ENCODE measurements at regions not wholly inside any gene's neighbourhood (a gene's known extent, or its start where the extent isn't known, plus 50 kb on each side); places are given as distances from the start of the nearest gene placed in this dataset.

- no peak overlapping the region for H3K4me3 ChIP-seq
- no peaks in the 10 kb centered on the region for H3K9me3 ChIP-seq
- no peaks in the 10 kb centered on the region for H3K4me1 ChIP-seq (ENCODE audit: insufficient read depth)
- intact Hi-C loops (cut with DNase I), result no loop called here
- no peak for TF ChIP-seq POLR2A (IDR thresholded peaks at IDR 0.05)
- no peak for TF ChIP-seq EP300 (IDR thresholded peaks at IDR 0.05)
- no peak for TF ChIP-seq CTCF (IDR thresholded peaks at IDR 0.05)
- H3K27ac ChIP-seq, result no peak overlapping the region
- no peaks in the 10 kb centered on the region for H3K36me3 ChIP-seq
- H3K27me3 ChIP-seq, result no peaks in the 10 kb centered on the region
- 92 to 96% (median 94%) methylated on average over 5 of the region's 5 CpGs for WGBS, 3 donors
- DNase-seq, result no peak
Measured at GRCh38 chr7:81201188-81201587, 282.3 kb upstream of the SEMA3C start.

GRCh38 chr7:81198766-81199165, 279.9 kb upstream of the SEMA3C start:
- TF ChIP-seq POLR2A (IDR thresholded peaks at IDR 0.05), result no peak
- TF ChIP-seq EP300 (IDR thresholded peaks at IDR 0.05), result no peak
- TF ChIP-seq CTCF (IDR thresholded peaks at IDR 0.05), result no peak
- DNase-seq, result no peak
- Histone ChIP-seq H3K9me3 (no peaks in the 10 kb centered on the region), H3K27ac (no peak overlapping the region), H3K4me1 (ENCODE audit: insufficient read depth) (no peaks in the 10 kb centered on the region), H3K36me3 (no peaks in the 10 kb centered on the region), H3K27me3 (no peaks in the 10 kb centered on the region), H3K4me3 (no peak overlapping the region)
- intact Hi-C loops (cut with DNase I), result no loop called here
- 43 to 52% (median 43%) methylated on average over 1 of the region's 1 CpG for WGBS, 3 donors

- Histone ChIP-seq H3K36me3 (no peaks in the 10 kb centered on the region), H3K4me1 (ENCODE audit: insufficient read depth) (no peaks in the 10 kb centered on the region), H3K27me3 (no peaks in the 10 kb centered on the region), H3K4me3 (no peak overlapping the region), H3K9me3 (no peaks in the 10 kb centered on the region), H3K27ac (no peak overlapping the region)
- DNase-seq, result no peak
- intact Hi-C loops (cut with DNase I), result no loop called here
- TF ChIP-seq CTCF (IDR thresholded peaks at IDR 0.05) (no peak), EP300 (IDR thresholded peaks at IDR 0.05) (no peak), POLR2A (IDR thresholded peaks at IDR 0.05) (no peak)
- 90 to 91% (median 90%) methylated on average over 2 of the region's 2 CpGs for WGBS, 3 donors
Measured at GRCh38 chr7:81197266-81197665, 278.4 kb upstream of the SEMA3C start.

- Histone ChIP-seq H3K4me3 (no peak overlapping the region), H3K4me1 (ENCODE audit: insufficient read depth) (no peaks in the 10 kb centered on the region), H3K36me3 (no peaks in the 10 kb centered on the region), H3K9me3 (no peaks in the 10 kb centered on the region), H3K27me3 (no peaks in the 10 kb centered on the region), H3K27ac (no peak overlapping the region)
- no peak for DNase-seq
- intact Hi-C loops (cut with DNase I), result no loop called here
- WGBS, 3 donors, result 97 to 100% (median 98%) methylated on average over 1 of the region's 1 CpG
- TF ChIP-seq EP300 (IDR thresholded peaks at IDR 0.05) (no peak), CTCF (IDR thresholded peaks at IDR 0.05) (no peak), POLR2A (IDR thresholded peaks at IDR 0.05) (no peak)
Measured at GRCh38 chr7:81195033-81195432, 276.2 kb upstream of the SEMA3C start.

Data from ovary (tissue), 7 donors.